SK-N-SH treated with all-trans-retinoic acid at 6 μM for 48 hours (cell line): ENCODE measurements at regions not wholly inside any gene's neighbourhood (a gene's known extent, or its start where the extent isn't known, plus 50 kb on each side); places are given as distances from the start of the nearest gene placed in this dataset.

Source experiments
- ATAC-seq: fragments of 200-7000 bp; cut with Tn5 transposase; 3 replicates; pipeline ENCODE4 v1.9.1; 2020; ENCODE audit warnings: mild to moderate bottlenecking, moderate library complexity
- ARNTL ChIP-seq: fragments of 450-650 bp; formaldehyde crosslinking; IDR thresholded peaks from 2 replicates; pipeline ENCODE4 v1.5.0; 2020; ENCODE audit warnings: low read depth, mild to moderate bottlenecking, moderate library complexity, borderline replicate concordance
- BACH2 ChIP-seq: fragments of 250-450 bp; sonication (Bioruptor Pico); IDR thresholded peaks from 2 replicates; pipeline ENCODE4 v1.9.0; 2021; ENCODE audit warnings: mild to moderate bottlenecking, borderline replicate concordance
- CSDC2 ChIP-seq: fragments of 250-450 bp; sonication (Bioruptor Pico); IDR thresholded peaks from 2 replicates; pipeline ENCODE4 v1.5.0; 2020; ENCODE audit warnings: mild to moderate bottlenecking, moderate library complexity
- ESRRG ChIP-seq: fragments of 250-450 bp; sonication (Bioruptor Pico); IDR thresholded peaks from 2 replicates; pipeline ENCODE4 v1.6.1; 2021; ENCODE audit warnings: mild to moderate bottlenecking
- GLIS3 ChIP-seq: fragments of 250-450 bp; sonication (Bioruptor Pico); IDR thresholded peaks from 2 replicates; pipeline ENCODE4 v1.5.0; 2020; ENCODE audit warnings: mild to moderate bottlenecking, moderate library complexity
- ISL1 ChIP-seq: fragments of 250-450 bp; sonication (Bioruptor Pico); IDR thresholded peaks from 2 replicates; pipeline ENCODE4 v2.1.2; 2022; ENCODE audit warnings: mild to moderate bottlenecking, moderate library complexity
- OSR1 ChIP-seq: fragments of 250-450 bp; sonication (Bioruptor Pico); IDR thresholded peaks from 2 replicates; pipeline ENCODE4 v1.8.0; 2022; ENCODE audit warnings: moderate library complexity, mild to moderate bottlenecking, inconsistent platforms
- PATZ1 ChIP-seq: fragments of 250-450 bp; sonication (Bioruptor Pico); IDR thresholded peaks from 2 replicates; pipeline ENCODE4 v1.8.0; 2020; ENCODE audit warnings: mild to moderate bottlenecking, moderate library complexity, borderline replicate concordance
- POU6F1 ChIP-seq: fragments of 250-450 bp; sonication (Bioruptor Pico); IDR thresholded peaks from 2 replicates; pipeline ENCODE4 v1.8.0; 2021; ENCODE audit warnings: low read depth, mild to moderate bottlenecking, moderate library complexity, borderline replicate concordance
- PPARA ChIP-seq: fragments of 250-450 bp; sonication (Bioruptor Pico); IDR thresholded peaks from 2 replicates; pipeline ENCODE4 v1.5.0; 2020; ENCODE audit warnings: mild to moderate bottlenecking, borderline replicate concordance
- RARB ChIP-seq: fragments of 250-450 bp; sonication (Bioruptor Pico); IDR thresholded peaks from 2 replicates; pipeline ENCODE4 v1.8.0; 2021; ENCODE audit warnings: mild to moderate bottlenecking, moderate library complexity
- SNAI2 ChIP-seq: fragments of 250-450 bp; sonication (Bioruptor Pico); IDR thresholded peaks from 2 replicates; pipeline ENCODE4 v1.5.0; 2020; ENCODE audit warnings: mild to moderate bottlenecking, moderate library complexity
- TCF4 ChIP-seq: fragments of 250-450 bp; sonication (Bioruptor Pico); IDR thresholded peaks from 2 replicates; pipeline ENCODE4 v1.8.0; 2021; ENCODE audit warnings: mild to moderate bottlenecking, moderate library complexity, borderline replicate concordance
- TOX ChIP-seq: fragments of 250-450 bp; sonication (Bioruptor Pico); IDR thresholded peaks from 2 replicates; pipeline ENCODE4 v1.8.0; 2021; ENCODE audit warnings: mild to moderate bottlenecking, moderate library complexity, borderline replicate concordance
- ZC3H10 ChIP-seq: fragments of 250-450 bp; sonication (Bioruptor Pico); IDR thresholded peaks from 2 replicates; pipeline ENCODE4 v1.5.1; 2021; ENCODE audit warnings: mild to moderate bottlenecking, moderate library complexity
- ZFP3 ChIP-seq: fragments of 250-450 bp; sonication (Bioruptor Pico); IDR thresholded peaks from 2 replicates; pipeline ENCODE4 v1.5.0; 2020; ENCODE audit warnings: mild to moderate bottlenecking, moderate library complexity
- ZFP30 ChIP-seq: fragments of 450-650 bp; formaldehyde crosslinking; IDR thresholded peaks from 2 replicates; pipeline ENCODE4 v1.5.0; 2022; ENCODE audit warnings: mild to moderate bottlenecking, moderate library complexity
- ZNF565 ChIP-seq: fragments of 450-650 bp; formaldehyde crosslinking; conservative IDR thresholded peaks from 2 replicates; pipeline ENCODE4 v1.5.0; 2020; ENCODE audit warnings: low read depth, mild to moderate bottlenecking, moderate library complexity
- ZNF70 ChIP-seq: fragments of 450-650 bp; formaldehyde crosslinking; IDR thresholded peaks from 2 replicates; pipeline ENCODE4 v1.5.0; 2020; ENCODE audit warnings: mild to moderate bottlenecking, moderate library complexity
- ZNF8 ChIP-seq: fragments of 450-650 bp; formaldehyde crosslinking; IDR thresholded peaks from 2 replicates; pipeline ENCODE4 v1.5.0; 2020; ENCODE audit warnings: mild to moderate bottlenecking, moderate library complexity
- TF ChIP-seq, protein P1 (sequence below): fragments of 250-450 bp; sonication (Bioruptor Pico); IDR thresholded peaks from 2 replicates; pipeline ENCODE4 v1.5.0; 2020; ENCODE audit warnings: mild to moderate bottlenecking, moderate library complexity
- TF ChIP-seq, protein P2 (sequence below): fragments of 250-450 bp; sonication (Bioruptor Pico); IDR thresholded peaks from 2 replicates; pipeline ENCODE4 v1.5.1; 2020; ENCODE audit warnings: low read depth, mild to moderate bottlenecking, moderate library complexity

DNA sequence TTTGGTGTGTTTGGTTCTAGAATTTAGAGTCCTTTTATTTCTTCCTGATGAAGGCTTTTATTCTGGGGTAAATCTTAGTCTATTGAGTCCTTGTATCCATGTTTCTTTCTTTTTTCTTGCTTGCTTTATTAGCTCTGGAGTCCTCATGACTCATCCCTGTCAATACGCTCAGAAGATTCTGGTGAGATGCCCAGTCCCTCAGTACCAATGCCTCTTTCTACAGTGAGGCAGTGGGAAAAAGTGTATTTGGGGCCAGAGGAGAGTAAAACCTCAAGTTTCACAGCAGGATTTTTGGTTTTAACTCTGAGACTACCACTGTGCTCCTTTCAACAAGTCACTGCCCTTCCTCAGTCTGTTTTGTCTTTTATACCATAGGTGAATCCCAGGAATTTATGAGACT, 368.0 kb downstream of the GBA3 start:
- TF ChIP-seq ZC3H10 (CRISPR knock-in tag) (no peak), PATZ1 (no peak), OSR1 (no peak), ARNTL (no peak), ZNF8 (CRISPR knock-in tag) (no peak), TCF4 (no peak), PPARA (CRISPR knock-in tag) (no peak), GLIS3 (CRISPR knock-in tag) (no peak), ZFP30 (CRISPR knock-in tag) (no peak), ZNF565 (no peak), TOX (CRISPR knock-in tag) (no peak), ZFP3 (CRISPR knock-in tag) (no peak), ESRRG (CRISPR knock-in tag) (no peak), ZNF70 (CRISPR knock-in tag) (no peak), SNAI2 (CRISPR knock-in tag) (no peak)
- TF ChIP-seq, protein P1, sequence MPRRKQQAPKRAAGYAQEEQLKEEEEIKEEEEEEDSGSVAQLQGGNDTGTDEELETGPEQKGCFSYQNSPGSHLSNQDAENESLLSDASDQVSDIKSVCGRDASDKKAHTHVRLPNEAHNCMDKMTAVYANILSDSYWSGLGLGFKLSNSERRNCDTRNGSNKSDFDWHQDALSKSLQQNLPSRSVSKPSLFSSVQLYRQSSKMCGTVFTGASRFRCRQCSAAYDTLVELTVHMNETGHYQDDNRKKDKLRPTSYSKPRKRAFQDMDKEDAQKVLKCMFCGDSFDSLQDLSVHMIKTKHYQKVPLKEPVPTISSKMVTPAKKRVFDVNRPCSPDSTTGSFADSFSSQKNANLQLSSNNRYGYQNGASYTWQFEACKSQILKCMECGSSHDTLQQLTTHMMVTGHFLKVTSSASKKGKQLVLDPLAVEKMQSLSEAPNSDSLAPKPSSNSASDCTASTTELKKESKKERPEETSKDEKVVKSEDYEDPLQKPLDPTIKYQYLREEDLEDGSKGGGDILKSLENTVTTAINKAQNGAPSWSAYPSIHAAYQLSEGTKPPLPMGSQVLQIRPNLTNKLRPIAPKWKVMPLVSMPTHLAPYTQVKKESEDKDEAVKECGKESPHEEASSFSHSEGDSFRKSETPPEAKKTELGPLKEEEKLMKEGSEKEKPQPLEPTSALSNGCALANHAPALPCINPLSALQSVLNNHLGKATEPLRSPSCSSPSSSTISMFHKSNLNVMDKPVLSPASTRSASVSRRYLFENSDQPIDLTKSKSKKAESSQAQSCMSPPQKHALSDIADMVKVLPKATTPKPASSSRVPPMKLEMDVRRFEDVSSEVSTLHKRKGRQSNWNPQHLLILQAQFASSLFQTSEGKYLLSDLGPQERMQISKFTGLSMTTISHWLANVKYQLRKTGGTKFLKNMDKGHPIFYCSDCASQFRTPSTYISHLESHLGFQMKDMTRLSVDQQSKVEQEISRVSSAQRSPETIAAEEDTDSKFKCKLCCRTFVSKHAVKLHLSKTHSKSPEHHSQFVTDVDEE (CRISPR knock-in tag), result no peak
- TF ChIP-seq, protein P2, sequence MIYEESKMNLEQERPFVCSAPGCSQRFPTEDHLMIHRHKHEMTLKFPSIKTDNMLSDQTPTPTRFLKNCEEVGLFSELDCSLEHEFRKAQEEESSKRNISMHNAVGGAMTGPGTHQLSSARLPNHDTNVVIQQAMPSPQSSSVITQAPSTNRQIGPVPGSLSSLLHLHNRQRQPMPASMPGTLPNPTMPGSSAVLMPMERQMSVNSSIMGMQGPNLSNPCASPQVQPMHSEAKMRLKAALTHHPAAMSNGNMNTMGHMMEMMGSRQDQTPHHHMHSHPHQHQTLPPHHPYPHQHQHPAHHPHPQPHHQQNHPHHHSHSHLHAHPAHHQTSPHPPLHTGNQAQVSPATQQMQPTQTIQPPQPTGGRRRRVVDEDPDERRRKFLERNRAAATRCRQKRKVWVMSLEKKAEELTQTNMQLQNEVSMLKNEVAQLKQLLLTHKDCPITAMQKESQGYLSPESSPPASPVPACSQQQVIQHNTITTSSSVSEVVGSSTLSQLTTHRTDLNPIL (CRISPR knock-in tag), result no peak
- TF ChIP-seq, all 23 proteins: peak for 0
- ATAC-seq, result no peak

DNA sequence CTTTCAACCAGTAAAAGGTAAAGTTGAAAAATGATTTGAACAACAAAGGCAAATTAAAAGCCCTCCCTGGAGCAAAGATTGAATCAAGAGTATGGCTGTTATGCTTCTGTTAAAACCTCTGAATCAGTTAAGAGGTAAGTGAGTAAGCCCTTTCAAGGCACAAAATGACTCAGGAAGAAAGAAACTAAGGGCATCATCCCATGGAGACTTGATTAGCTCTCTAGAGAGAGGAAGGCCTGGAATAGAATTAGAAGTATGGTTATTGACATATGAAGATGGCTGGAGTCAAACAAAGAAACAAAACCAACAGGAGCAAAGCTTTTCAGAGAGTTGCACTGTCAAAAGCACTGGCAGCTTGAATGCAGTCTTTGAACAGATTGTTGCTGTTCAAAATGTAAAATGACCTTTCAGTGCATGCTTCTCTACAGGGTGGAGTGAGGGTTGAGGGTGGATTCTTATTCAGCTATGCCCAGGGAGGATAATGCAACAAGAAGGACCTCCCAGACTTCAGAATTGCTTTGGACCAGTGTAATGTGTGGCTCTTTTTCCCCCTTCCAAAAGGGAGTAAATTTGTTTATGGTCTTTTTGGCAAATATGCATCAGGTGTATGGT, 365.5 kb downstream of the GBA3 start:
- TF ChIP-seq GLIS3 (CRISPR knock-in tag), result no peak
- TF ChIP-seq ZFP30 (CRISPR knock-in tag), result no peak
- TF ChIP-seq TCF4, result no peak
- no peak for TF ChIP-seq PATZ1
- TF ChIP-seq SNAI2 (CRISPR knock-in tag), result no peak
- no peak for TF ChIP-seq CSDC2 (CRISPR knock-in tag)
- TF ChIP-seq RARB (CRISPR knock-in tag), result no peak
- TF ChIP-seq ZC3H10 (CRISPR knock-in tag), result no peak
- no peak for TF ChIP-seq PPARA (CRISPR knock-in tag)
- no peak for TF ChIP-seq ZNF70 (CRISPR knock-in tag)
- no peak for TF ChIP-seq ESRRG (CRISPR knock-in tag)
- TF ChIP-seq BACH2, result no peak
- TF ChIP-seq ISL1 (CRISPR knock-in tag), result no peak
- TF ChIP-seq POU6F1 (CRISPR knock-in tag), result no peak
- no peak for TF ChIP-seq ARNTL
- TF ChIP-seq, protein P1 (CRISPR knock-in tag), result no peak
- TF ChIP-seq ZNF8 (CRISPR knock-in tag), result no peak
- no peak for TF ChIP-seq OSR1
- TF ChIP-seq, protein P2 (CRISPR knock-in tag), result no peak
- TF ChIP-seq, all 23 proteins: peak for 0
- no peak for ATAC-seq
